ENCODE measurements at regions not wholly inside any gene's neighbourhood (a gene's known extent, or its start where the extent isn't known, plus 50 kb on each side); places are given as distances from the start of the nearest gene placed in this dataset.
"Not testable (repeated sequence)": the region's sequence is repeated elsewhere in the genome, so short reads cannot be mapped to it uniquely, and the experiment has no call there.

- Histone ChIP-seq H3K9ac (no peak overlapping the region), H4K20me1 (no peaks in the 10 kb centered on the region), H3K27ac (no peak overlapping the region), H3K4me3 (no peak overlapping the region), H3K4me1 (no peaks in the 10 kb centered on the region), H3K9me3 (no peaks in the 10 kb centered on the region), H3K4me2 (no peak overlapping the region), H3K27me3 (no peaks in the 10 kb centered on the region), H3K36me3 (no peaks in the 10 kb centered on the region)
- no peak for TF ChIP-seq Cebpa-rat (IDR thresholded peaks at IDR 0.05)
Observed at GRCh38 chr2:35462226-35462998, 893.2 kb upstream of the CRIM1 start.

GRCh38 chr2:35461406-35461805 is 894.2 kb upstream of the CRIM1 start:
- Histone ChIP-seq H3K9me3 (no peaks in the 10 kb centered on the region), H3K4me3 (no peak overlapping the region), H4K20me1 (no peaks in the 10 kb centered on the region), H3K9ac (no peak overlapping the region), H3K4me2 (no peak overlapping the region), H3K4me1 (no peaks in the 10 kb centered on the region), H3K36me3 (no peaks in the 10 kb centered on the region), H3K27me3 (no peaks in the 10 kb centered on the region), H3K27ac (no peak overlapping the region)
- TF ChIP-seq Cebpa-rat (IDR thresholded peaks at IDR 0.05) = no peak

DNA sequence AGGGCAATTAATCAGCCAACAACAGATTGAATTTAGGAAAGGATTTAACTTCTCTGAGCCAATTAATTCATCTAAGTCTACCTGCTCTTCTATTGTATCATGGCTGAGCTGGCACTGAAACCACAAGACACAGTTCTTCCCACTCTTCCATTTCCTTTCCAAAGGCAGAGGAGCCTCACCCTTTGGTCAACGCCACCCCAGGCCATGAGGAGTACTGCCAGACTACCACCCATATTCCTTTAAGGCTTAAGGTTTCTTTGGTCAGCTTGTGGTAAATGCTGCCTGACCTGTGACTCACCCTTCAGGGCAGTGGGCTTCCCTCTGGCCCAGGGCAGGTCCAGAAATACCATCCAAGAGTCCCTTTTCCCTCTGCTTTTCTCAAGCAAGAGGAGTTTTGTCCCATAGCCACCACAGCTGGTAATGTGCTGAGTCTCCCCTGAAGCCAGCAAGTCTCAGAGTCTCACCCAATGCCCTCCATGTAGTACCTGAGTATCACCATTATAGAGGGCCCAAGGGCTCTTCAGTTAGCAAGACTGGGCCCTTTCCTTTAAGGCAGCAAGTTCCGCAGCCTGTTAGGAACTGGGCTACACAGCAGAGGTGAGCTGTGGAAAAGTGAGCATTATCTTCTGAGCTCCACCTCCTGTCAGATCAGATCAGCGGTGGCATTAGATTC is 900.5 kb upstream of the CRIM1 start:
- no peak for TF ChIP-seq Cebpa-rat (IDR thresholded peaks at IDR 0.05)
- no peak overlapping the region for H3K4me2 ChIP-seq
- no peak overlapping the region for H3K4me3 ChIP-seq
- no peak overlapping the region for H3K9ac ChIP-seq
- H3K4me1 ChIP-seq = no peaks in the 10 kb centered on the region
- no peaks in the 10 kb centered on the region for H3K9me3 ChIP-seq
- H3K27me3 ChIP-seq = no peaks in the 10 kb centered on the region
- no peaks in the 10 kb centered on the region for H3K36me3 ChIP-seq
- no peaks in the 10 kb centered on the region for H4K20me1 ChIP-seq
- H3K27ac ChIP-seq = no peak overlapping the region

GRCh38 chr2:35447821-35448220 is 907.8 kb upstream of the CRIM1 start:
- Histone ChIP-seq H3K9me3 (no peaks in the 10 kb centered on the region), H3K4me1 (peaks cover 23% of the 10 kb centered on the region), H3K4me3 (no peak overlapping the region), H3K9ac (no peak overlapping the region), H3K4me2 (no peak overlapping the region; the same call in 1 of the 2 replicates), H3K27ac (no peak overlapping the region), H3K27me3 (no peaks in the 10 kb centered on the region), H3K36me3 (no peaks in the 10 kb centered on the region), H4K20me1 (no peaks in the 10 kb centered on the region)
- TF ChIP-seq Cebpa-rat (IDR thresholded peaks at IDR 0.05) = no peak

DNA sequence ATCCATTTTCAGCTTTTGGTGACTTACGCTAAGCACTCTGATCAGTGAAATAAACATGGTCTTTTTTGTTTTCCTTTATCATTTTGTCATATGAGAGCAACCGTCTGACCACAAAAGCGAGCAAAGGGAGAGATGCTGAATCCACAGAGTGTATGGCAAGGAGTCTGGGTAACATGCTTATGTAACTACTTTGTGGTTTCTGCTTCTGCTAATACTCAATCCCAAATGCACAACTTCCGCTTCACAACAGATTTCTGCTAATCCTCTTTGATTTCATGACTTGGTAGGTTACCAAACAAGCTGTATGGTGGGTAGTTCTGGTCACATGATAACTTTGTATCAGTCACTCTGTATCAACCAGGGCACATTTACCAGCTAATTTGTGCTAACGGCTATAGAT is 908.4 kb upstream of the CRIM1 start:
- Histone ChIP-seq H3K9me3 (no peaks in the 10 kb centered on the region), H3K9ac (no peak overlapping the region), H3K36me3 (no peaks in the 10 kb centered on the region), H3K4me1 (peaks cover 25% of the 10 kb centered on the region), H3K4me3 (no peak overlapping the region), H3K27ac (no peak overlapping the region), H3K27me3 (no peaks in the 10 kb centered on the region), H4K20me1 (no peaks in the 10 kb centered on the region), H3K4me2 (peak overlapping the region; percentile 31)
- no peak for TF ChIP-seq Cebpa-rat (IDR thresholded peaks at IDR 0.05)

- no peak for TF ChIP-seq Cebpa-rat (IDR thresholded peaks at IDR 0.05)
- H3K9me3 ChIP-seq = no peaks in the 10 kb centered on the region
- H3K4me2 ChIP-seq = peak overlapping the region; percentile 24; the same call in 1 of the 2 replicates
- no peaks in the 10 kb centered on the region for H3K27me3 ChIP-seq
- peaks cover 25% of the 10 kb centered on the region for H3K4me1 ChIP-seq
- H3K36me3 ChIP-seq = no peaks in the 10 kb centered on the region
- H4K20me1 ChIP-seq = no peaks in the 10 kb centered on the region
- H3K27ac ChIP-seq = no peak overlapping the region
- H3K9ac ChIP-seq = no peak overlapping the region
- H3K4me3 ChIP-seq = no peak overlapping the region
Observed at GRCh38 chr2:35443087-35443486, 912.5 kb upstream of the CRIM1 start.

DNA sequence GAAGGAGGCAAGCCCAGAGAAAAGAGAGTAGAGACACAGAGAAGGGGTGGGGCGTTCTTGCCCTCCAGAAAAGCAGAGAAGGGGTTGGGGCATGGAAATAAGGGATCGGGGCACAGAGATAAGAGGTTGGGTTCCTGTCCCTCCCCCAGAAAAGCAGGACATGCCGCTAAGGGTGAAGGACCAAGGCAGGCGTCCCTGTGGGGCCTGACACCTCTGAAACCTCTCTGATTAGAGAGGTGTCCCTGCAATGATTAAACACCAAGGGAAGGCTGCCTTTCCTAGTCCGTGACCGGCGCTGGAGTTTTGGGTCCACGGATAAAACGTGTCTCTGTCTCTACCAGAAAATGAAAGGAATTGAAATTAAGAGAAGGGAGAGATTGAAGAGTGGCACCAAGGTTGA is 914.0 kb upstream of the CRIM1 start:
- H3K27me3 ChIP-seq, H3K4me2 ChIP-seq, H3K9me3 ChIP-seq, H3K9ac ChIP-seq, H3K4me3 ChIP-seq, H3K27ac ChIP-seq, H3K36me3 ChIP-seq, H4K20me1 ChIP-seq: not testable (repeated sequence)
- peaks cover 12% of the 10 kb centered on the region; the same call in 1 of the 2 replicates for H3K4me1 ChIP-seq

DNA sequence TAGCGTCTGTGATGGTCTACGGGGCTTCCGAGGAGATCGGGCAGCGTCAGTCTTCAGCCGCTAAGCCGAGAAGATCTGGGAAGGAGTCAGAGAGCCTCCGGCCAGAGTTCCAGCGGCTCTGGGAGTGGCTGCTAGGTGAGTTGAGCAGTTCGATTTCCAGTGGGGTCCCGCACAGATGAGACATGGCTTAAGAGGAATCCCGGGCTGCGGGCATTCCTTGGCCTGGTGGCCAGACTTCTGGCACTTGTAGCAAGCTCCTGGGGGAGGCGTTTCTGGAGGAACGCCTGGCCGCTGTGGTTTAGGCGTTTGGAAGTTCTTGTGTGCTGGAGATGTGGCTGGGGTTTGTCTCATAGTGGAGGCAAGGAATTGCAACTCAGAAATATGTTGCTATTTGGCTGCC is 915.3 kb upstream of the CRIM1 start:
- not testable (repeated sequence) for H3K27me3 ChIP-seq, H3K9ac ChIP-seq, H3K27ac ChIP-seq

DNA sequence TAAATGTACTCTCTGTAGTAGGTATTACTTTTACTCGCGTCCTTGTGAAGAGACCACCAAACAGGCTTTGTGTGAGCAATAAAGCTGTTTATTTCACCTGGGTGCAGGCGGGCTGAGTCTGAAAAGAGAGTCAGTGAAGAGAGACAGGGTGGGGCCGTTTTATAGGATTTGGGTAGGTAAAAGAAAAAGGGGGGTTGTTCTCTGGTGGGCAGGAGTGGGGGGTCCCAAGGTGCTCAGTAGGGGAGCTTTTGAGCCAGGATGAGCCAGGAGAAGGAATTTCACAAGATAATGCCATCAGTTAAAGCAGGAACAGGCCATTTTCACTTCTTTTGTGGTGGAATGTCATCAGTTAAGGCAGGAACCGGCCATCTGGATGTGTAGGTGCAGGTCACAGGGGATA is 918.7 kb upstream of the CRIM1 start:
- not testable (repeated sequence) for H4K20me1 ChIP-seq, H3K4me2 ChIP-seq, H3K9ac ChIP-seq, H3K36me3 ChIP-seq, H3K4me1 ChIP-seq, H3K4me3 ChIP-seq, H3K9me3 ChIP-seq, H3K27me3 ChIP-seq, H3K27ac ChIP-seq

More for the DNA sequence above, 915.3 kb upstream of the CRIM1 start:
- H3K36me3 ChIP-seq, H3K9me3 ChIP-seq, H3K4me2 ChIP-seq, H3K4me3 ChIP-seq, H4K20me1 ChIP-seq: not testable (repeated sequence)
- H3K4me1 ChIP-seq = peaks cover 11% of the 10 kb centered on the region; the same call in 1 of the 2 replicates

- Histone ChIP-seq H3K4me1 (no peaks in the 10 kb centered on the region), H3K27ac (no peak overlapping the region), H3K27me3 (no peaks in the 10 kb centered on the region), H4K20me1 (no peaks in the 10 kb centered on the region), H3K9ac (no peak overlapping the region), H3K9me3 (no peaks in the 10 kb centered on the region), H3K4me3 (no peak overlapping the region), H3K4me2 (no peak overlapping the region), H3K36me3 (no peaks in the 10 kb centered on the region)
- no peak for TF ChIP-seq Cebpa-rat (IDR thresholded peaks at IDR 0.05)
Observed at GRCh38 chr2:35428548-35428947, 927.0 kb upstream of the CRIM1 start.

All from BLaER1 (cell line).